ENCODE measurements at regions not wholly inside any gene's neighbourhood (a gene's known extent, or its start where the extent isn't known, plus 50 kb on each side); places are given as distances from the start of the nearest gene placed in this dataset.

DNA sequence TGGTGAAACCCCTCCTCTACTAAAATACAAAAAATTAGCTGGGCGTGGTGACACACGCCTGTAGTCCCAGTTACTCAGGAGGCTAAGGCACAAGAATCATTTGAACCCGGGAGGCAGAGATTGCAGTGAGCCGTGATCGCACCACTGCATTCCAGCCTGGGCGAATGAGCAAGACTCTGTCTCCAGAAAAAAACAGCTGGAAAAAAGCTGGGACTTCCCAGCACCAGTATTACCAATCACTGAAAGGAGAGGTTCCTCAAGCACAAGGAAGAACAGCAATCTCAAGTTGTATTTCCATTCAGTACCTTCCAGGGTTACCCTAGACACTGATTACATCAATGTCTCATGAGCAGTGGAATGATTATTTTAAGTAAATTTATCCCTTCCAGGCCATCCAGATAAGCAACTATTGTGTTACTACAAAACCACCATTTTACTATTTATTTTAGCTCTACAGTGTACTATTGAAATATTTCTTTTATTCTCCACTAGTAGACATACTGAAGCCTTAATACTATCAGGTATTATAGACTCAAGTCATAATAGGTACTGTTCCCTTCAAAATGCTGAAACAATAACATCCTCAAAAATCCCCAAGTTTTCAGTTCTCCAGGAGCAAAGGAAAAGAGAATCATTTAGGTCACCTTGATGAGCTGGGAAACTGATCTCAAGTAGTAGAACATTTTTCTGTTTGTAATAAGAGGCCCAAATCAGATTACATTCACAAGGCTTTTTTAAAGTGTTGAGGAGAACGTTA is 54.8 kb upstream of the VGLL4 start:
- TF ChIP-seq, protein P1, sequence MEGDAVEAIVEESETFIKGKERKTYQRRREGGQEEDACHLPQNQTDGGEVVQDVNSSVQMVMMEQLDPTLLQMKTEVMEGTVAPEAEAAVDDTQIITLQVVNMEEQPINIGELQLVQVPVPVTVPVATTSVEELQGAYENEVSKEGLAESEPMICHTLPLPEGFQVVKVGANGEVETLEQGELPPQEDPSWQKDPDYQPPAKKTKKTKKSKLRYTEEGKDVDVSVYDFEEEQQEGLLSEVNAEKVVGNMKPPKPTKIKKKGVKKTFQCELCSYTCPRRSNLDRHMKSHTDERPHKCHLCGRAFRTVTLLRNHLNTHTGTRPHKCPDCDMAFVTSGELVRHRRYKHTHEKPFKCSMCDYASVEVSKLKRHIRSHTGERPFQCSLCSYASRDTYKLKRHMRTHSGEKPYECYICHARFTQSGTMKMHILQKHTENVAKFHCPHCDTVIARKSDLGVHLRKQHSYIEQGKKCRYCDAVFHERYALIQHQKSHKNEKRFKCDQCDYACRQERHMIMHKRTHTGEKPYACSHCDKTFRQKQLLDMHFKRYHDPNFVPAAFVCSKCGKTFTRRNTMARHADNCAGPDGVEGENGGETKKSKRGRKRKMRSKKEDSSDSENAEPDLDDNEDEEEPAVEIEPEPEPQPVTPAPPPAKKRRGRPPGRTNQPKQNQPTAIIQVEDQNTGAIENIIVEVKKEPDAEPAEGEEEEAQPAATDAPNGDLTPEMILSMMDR (IDR thresholded peaks at IDR 0.05): no peak
- TF ChIP-seq POLR2A (IDR thresholded peaks at IDR 0.05): no peak
